PFSK-1 (cell line): ENCODE measurements at regions not wholly inside any gene's neighbourhood (a gene's known extent, or its start where the extent isn't known, plus 50 kb on each side); places are given as distances from the start of the nearest gene placed in this dataset.

Experiments
- FOXP2 ChIP-seq: optimal IDR thresholded peaks from 2 replicates; pipeline ENCODE3; 2011; ENCODE audit warnings: borderline replicate concordance, control low read depth, inconsistent platforms; ENCODE audit not compliant: insufficient read depth; ENCODE audit errors: extremely low read length, extremely low read depth
- POLR2AphosphoS5 ChIP-seq: IDR thresholded peaks from 2 replicates; pipeline ENCODE4 v1.6.1; 2012; ENCODE audit warnings: low read depth, mild to moderate bottlenecking, control low read depth, low read length, moderate library complexity
- REST ChIP-seq, 2 experiments: IDR thresholded peaks; 2 replicates each; pipeline versions ENCODE4 v1.6.1 to v1.8.0; 2011 to 2012; ENCODE audit warnings: low read depth in 2 of 2, low read length in 2 of 2, control low read depth in 1 of 2, inconsistent platforms in 1 of 2, mild to moderate bottlenecking in 1 of 2, moderate library complexity in 1 of 2; ENCODE audit not compliant: insufficient read depth in 1 of 2
- SIN3A ChIP-seq: IDR thresholded peaks from 2 replicates; pipeline ENCODE4 v1.6.1; 2012; ENCODE audit warnings: mild to moderate bottlenecking, low read length, moderate library complexity, borderline replicate concordance; ENCODE audit not compliant: insufficient read depth
- TAF1 ChIP-seq: IDR thresholded peaks from 2 replicates; pipeline ENCODE4 v1.6.1; 2012; ENCODE audit warnings: low read length, control low read depth, borderline replicate concordance; ENCODE audit not compliant: insufficient read depth

GRCh38 chr3:109715707-109716106, 378.4 kb upstream of the DPPA4 start:
- no peak for TF ChIP-seq POLR2AphosphoS5
- no peak for TF ChIP-seq REST (IDR thresholded peaks at IDR 0.05; ENCODE audit: insufficient read depth in 1 of 2, low read depth in 2 of 2, low read length in 2 of 2)
- no peak for TF ChIP-seq FOXP2
- TF ChIP-seq TAF1 = no peak
- no peak for TF ChIP-seq SIN3A
